ENCODE measurements at regions not wholly inside any gene's neighbourhood (a gene's known extent, or its start where the extent isn't known, plus 50 kb on each side); places are given as distances from the start of the nearest gene placed in this dataset.
"Not testable (repeated sequence)": the region's sequence is repeated elsewhere in the genome, so short reads cannot be mapped to it uniquely, and the experiment has no call there.

DNA sequence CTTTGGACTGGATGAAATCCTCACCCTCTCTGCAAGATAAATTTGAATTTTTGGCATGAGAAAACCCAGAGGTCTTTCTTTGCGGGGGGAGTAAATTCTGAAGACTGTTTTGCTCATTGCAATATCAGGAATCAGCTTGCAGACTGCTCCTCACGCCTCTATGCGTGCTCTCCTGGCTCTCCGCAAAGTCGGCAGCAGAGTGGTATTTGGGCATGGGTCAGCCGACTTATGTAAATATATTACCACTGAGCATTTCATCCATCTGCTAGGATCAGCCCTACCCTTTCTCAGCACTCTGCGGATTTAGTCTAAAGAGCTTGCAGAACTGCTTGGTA is 288.0 kb downstream of the ASMT start:
- ATAC-seq (ENCODE audit: low FRiP score) (no peak), DNase-seq (ENCODE audit: low spot score) (no peak)
- TF ChIP-seq, protein P1, sequence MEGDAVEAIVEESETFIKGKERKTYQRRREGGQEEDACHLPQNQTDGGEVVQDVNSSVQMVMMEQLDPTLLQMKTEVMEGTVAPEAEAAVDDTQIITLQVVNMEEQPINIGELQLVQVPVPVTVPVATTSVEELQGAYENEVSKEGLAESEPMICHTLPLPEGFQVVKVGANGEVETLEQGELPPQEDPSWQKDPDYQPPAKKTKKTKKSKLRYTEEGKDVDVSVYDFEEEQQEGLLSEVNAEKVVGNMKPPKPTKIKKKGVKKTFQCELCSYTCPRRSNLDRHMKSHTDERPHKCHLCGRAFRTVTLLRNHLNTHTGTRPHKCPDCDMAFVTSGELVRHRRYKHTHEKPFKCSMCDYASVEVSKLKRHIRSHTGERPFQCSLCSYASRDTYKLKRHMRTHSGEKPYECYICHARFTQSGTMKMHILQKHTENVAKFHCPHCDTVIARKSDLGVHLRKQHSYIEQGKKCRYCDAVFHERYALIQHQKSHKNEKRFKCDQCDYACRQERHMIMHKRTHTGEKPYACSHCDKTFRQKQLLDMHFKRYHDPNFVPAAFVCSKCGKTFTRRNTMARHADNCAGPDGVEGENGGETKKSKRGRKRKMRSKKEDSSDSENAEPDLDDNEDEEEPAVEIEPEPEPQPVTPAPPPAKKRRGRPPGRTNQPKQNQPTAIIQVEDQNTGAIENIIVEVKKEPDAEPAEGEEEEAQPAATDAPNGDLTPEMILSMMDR (IDR thresholded peaks at IDR 0.05): no peak

DNA sequence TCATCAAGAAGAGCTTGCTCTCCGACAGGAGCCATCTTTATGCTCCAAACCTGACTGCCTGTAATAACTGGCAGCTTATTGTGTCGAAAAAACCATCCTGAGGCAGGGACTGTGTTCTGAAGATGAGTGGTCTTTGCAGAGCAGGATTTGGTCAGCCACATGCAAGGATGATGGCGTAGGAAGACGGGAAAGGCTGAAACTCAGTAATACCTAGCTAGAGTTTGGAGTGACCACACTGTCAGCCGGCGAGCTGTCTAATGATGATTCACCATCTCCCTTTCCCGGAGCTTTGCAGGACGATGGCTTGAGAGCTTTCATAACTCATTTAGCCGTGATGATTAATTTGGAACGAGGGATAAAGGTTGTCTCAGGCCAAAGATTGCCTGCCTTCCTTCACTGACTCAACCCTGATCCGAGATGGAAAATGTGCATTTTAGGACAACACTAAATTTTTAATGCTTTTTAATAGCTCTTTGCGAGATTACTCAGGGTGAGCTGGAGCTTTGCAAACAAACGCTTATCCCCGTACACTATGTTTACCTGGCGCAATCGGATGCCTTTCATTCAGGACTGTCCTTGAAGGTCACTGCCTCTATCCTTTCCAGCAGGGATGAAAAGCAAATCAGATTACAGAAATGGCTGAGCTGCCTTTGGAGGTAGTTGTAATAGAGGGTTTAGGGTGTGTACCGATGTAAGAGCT is 288.5 kb downstream of the ASMT start:
- ATAC-seq (ENCODE audit: low FRiP score): peak; percentile 68
- DNase-seq (ENCODE audit: low spot score): no peak
- TF ChIP-seq, protein P1 (IDR thresholded peaks at IDR 0.05): no peak

DNA sequence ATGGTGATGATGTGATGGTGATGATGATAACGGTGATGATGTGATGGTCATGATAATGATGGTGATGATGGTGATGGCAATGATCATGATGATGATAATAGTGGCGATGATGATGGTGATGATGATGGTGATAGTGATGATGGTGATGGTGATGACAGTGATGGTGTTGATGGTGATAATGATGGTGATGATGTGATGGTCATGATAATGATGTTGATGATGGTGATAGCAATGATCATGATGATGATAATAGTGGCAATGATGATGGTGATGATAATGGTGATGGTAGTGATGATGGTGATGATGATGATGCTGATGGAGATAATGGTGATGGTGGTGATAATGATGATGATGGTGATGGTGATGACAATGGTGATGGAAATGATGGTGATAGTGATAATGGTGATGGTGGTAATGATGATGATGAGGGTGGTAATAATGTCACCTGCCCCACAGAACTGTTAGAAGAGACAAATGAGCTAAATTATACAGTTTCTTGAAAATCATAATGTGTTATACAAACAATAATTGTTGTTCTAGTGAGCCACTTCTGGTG is 289.9 kb downstream of the ASMT start:
- TF ChIP-seq, protein P1 (IDR thresholded peaks at IDR 0.05): no peak
- no peak for ATAC-seq (ENCODE audit: low FRiP score)

DNA sequence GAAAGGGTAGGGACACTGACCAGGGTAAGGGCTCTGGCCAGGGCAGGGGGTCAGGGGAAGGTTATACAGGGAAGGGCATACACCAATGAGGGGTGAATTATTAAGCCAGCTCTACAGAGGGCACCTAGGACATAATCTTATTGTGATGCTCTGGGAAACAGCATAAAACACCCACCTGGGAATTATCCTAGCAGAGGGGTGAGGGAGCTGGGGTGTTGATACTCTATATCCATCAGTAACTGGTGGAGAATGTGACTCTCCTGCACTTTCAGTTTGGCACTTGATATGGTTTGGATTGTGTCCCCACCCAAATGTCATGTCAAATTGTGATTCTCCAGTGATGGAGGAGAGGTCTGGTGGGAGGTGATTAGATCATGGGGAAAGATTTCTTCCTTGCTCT is 291.2 kb downstream of the ASMT start:
- TF ChIP-seq, protein P1 (IDR thresholded peaks at IDR 0.05): no peak
- ATAC-seq (ENCODE audit: low FRiP score) (no peak), DNase-seq (ENCODE audit: low spot score) (no peak)

More for the DNA sequence above, 289.9 kb downstream of the ASMT start:
- no peak for DNase-seq (ENCODE audit: low spot score)

DNA sequence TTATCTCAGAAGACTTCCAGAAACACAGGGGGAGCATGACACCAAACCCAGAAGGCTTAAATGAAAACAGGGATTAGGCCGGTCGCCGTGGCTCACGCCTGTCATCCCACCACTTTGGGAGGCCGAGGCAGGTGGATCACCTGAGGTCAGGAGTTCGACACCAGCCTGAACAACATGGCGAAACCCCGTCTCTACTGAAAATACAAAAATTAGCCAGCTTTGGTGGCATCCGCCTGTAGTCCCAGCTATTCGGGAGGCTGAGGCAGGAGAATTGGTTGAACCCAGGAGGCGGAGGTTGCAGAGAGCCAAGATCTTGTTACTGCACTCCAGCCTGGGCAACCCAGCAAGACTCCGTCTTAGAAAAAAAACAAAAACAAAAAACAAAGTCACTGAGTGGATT is 294.1 kb downstream of the ASMT start:
- DNase-seq (ENCODE audit: low spot score); ATAC-seq (ENCODE audit: low FRiP score): not testable (repeated sequence)

DNA sequence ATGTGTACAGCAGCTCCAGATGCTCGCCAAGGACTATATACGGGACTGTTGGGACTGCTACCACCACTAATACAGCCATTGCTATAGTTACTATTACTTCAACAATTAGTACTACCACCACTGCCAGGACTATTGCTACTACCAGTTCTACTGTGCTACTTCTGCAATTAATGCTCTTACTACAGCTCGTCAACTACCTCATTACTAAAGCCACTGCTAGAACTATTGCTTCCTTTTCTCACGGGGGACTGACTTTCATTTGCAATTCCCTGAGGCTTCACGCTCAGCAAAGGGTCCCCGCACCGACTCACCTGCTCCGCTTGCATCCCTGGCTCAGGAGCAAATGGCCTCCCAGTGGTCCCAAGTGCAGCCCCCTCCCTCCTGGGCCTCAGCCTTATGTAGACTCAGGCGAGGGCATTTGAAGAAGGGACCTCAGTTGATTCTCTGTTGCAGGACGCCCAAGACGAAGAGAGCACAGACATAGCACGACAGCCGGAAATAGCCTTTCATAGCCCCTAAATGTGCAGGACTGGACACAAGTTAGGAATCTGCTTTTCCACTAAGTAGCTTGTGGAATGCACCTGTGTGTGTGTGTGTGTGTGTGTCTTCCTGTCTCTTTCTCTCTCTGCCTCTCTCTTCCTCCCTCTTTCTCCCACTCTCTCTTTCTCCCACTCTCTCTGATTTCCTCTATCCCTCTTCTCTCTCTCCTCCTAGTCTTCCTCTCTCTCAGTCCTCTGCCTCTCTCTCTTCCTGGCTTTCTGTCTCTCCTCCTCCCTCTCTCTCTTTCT is 294.8 kb downstream of the ASMT start:
- DNase-seq (ENCODE audit: low spot score): no peak
- ATAC-seq (ENCODE audit: low FRiP score): no peak
- TF ChIP-seq, protein P1 (IDR thresholded peaks at IDR 0.05): no peak

DNA sequence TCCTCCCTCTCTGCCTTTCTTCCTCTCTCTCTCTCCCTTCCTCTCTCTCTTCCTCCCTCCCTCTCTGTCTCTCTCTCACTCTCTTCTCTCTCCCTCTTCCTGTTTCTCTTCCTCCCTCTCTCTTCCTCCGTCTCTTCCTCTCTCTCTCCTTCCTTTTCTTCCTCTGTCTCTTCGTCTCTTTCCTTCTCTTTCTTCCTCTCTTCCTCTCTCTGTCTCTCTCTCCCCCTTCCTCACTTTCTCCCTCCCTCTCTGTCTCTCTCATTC is 295.3 kb downstream of the ASMT start:
- ATAC-seq (ENCODE audit: low FRiP score): no peak
- DNase-seq (ENCODE audit: low spot score): no peak
- TF ChIP-seq, protein P1 (IDR thresholded peaks at IDR 0.05): no peak
